Endothelial cell of umbilical vein (primary cell): ENCODE measurements at regions not wholly inside any gene's neighbourhood (a gene's known extent, or its start where the extent isn't known, plus 50 kb on each side); places are given as distances from the start of the nearest gene placed in this dataset.

Source experiments
- BruUV-seq: library from RNA; stranded (reverse); fragments of 400-500 nt; replicated peaks from 2 replicates; lab custom pipeline; 2021; lab: Mats Ljungman, UMichigan
- CTCF ChIA-PET: fragments of 300-600, 350-600 bp; sonication (Branson Sonifier 250); formaldehyde crosslinking; loops from one replicate; lab custom pipeline; 2021; ENCODE audit warnings: antibody characterized with exemption, inconsistent platforms; lab: Charles Lee
- POLR2A ChIA-PET: fragments of 300-600, 350-600 bp; sonication (Branson Sonifier 250); formaldehyde crosslinking; loops from one replicate; lab custom pipeline; 2021; ENCODE audit warnings: antibody characterized with exemption, inconsistent platforms; lab: Charles Lee
- DNase-seq: peaks from one replicate; pipeline ENCODE4 v3.0.0-alpha.2; 2011; ENCODE audit warnings: low read depth, low spot score
- FAIRE-seq: peaks from 2 replicates; lab custom pipeline; 2011; peaks lifted over from hg19 to GRCh38; lab: Jason Lieb, UNC
- H2AFZ ChIP-seq: 2 replicates; pipeline ENCODE4 v1.6.0; 2012; ENCODE audit warnings: low read depth, low read length, control low read depth, inconsistent platforms
- H3K27ac ChIP-seq: 2 replicates; pipeline ENCODE4 v1.5.1; 2011; ENCODE audit warnings: low read depth, mild to moderate bottlenecking, control low read depth, low read length, moderate library complexity; ENCODE audit not compliant: insufficient read depth
- H3K27me3 ChIP-seq, 2 experiments: 2 replicates each; pipeline versions ENCODE4 v1.6.0 to v1.6.1; 2011; ENCODE audit warnings: low read length in 2 of 2, mixed read lengths in 1 of 2; ENCODE audit not compliant: control insufficient read depth in 2 of 2, insufficient read depth in 2 of 2
- H3K36me3 ChIP-seq, 2 experiments: 2 replicates in 1 of 2; 3 replicates in 1 of 2; pipeline ENCODE4 v1.5.1; 2011; ENCODE audit warnings: low read length in 2 of 2, mild to moderate bottlenecking in 1 of 2, moderate library complexity in 1 of 2; ENCODE audit not compliant: control insufficient read depth in 2 of 2, insufficient read depth in 2 of 2; ENCODE audit errors: extremely low read depth in 1 of 2
- H3K4me1 ChIP-seq: 3 replicates; pipeline ENCODE4 v1.5.1; 2011; ENCODE audit warnings: mild to moderate bottlenecking, low read length; ENCODE audit not compliant: control insufficient read depth, insufficient read depth; ENCODE audit errors: extremely low read depth
- H3K4me2 ChIP-seq: 2 replicates; pipeline ENCODE4 v1.6.1; 2011; ENCODE audit warnings: low read length, control low read depth, mixed read lengths; ENCODE audit not compliant: insufficient read depth
- H3K4me3 ChIP-seq, 3 experiments: fragments of 200-600 bp in 1 of 3; sonication (generic), shearing (Covaris generic) in 1 of 3; replicated peaks in 1 of 3; 2 replicates each; pipeline ENCODE4 v1.5.1; 2011 to 2016; ENCODE audit warnings: control low read depth in 3 of 3, low read length in 3 of 3, mild to moderate bottlenecking in 2 of 3, inconsistent platforms in 1 of 3, low read depth in 1 of 3, moderate library complexity in 1 of 3; ENCODE audit not compliant: insufficient read depth in 1 of 3
- H3K79me2 ChIP-seq: 2 replicates; pipeline ENCODE4 v1.6.0; 2012; ENCODE audit warnings: low read length, inconsistent platforms; ENCODE audit not compliant: control insufficient read depth, insufficient read depth
- H3K9ac ChIP-seq: replicated peaks from 2 replicates; pipeline ENCODE3; 2011; ENCODE audit warnings: low read length, control low read depth; ENCODE audit not compliant: insufficient read depth; ENCODE audit errors: extremely low read depth
- H3K9me1 ChIP-seq: replicated peaks from 3 replicates; pipeline ENCODE4 v1.6.0; 2011; ENCODE audit warnings: mild to moderate bottlenecking, low read length; ENCODE audit not compliant: control insufficient read depth, insufficient read depth; ENCODE audit errors: extremely low read depth
- H3K9me3 ChIP-seq: replicated peaks from 2 replicates; pipeline ENCODE4 v1.5.1; 2012; ENCODE audit warnings: low read length, inconsistent platforms; ENCODE audit not compliant: control insufficient read depth, insufficient read depth
- H4K20me1 ChIP-seq: replicated peaks from 2 replicates; pipeline ENCODE3; 2011; ENCODE audit warnings: mild to moderate bottlenecking, low read length; ENCODE audit not compliant: control insufficient read depth, insufficient read depth; ENCODE audit errors: extremely low read depth
- CTCF ChIP-seq, 2 donors: IDR thresholded peaks; 1 replicate in 1 of 2; 2 replicates in 1 of 2; pipeline ENCODE4 v1.5.1; 2011; ENCODE audit warnings: low read length in 2 of 2, mild to moderate bottlenecking in 2 of 2, moderate library complexity in 2 of 2, control low read depth in 1 of 2, inconsistent platforms in 1 of 2, low read depth in 1 of 2; ENCODE audit not compliant: insufficient read depth in 1 of 2; ENCODE audit errors: extremely low read depth in 1 of 2
- EZH2 ChIP-seq: IDR thresholded peaks from 2 replicates; pipeline ENCODE4 v1.6.1; 2012; ENCODE audit warnings: borderline replicate concordance, low read depth, mild to moderate bottlenecking, moderate library complexity, low read length, inconsistent platforms; ENCODE audit not compliant: severe bottlenecking
- FOS ChIP-seq: IDR thresholded peaks from 2 replicates; pipeline ENCODE4 v1.6.1; 2011; ENCODE audit warnings: mild to moderate bottlenecking, low read length, moderate library complexity, borderline replicate concordance; ENCODE audit not compliant: insufficient read depth
- GATA2 ChIP-seq: IDR thresholded peaks from 2 replicates; pipeline ENCODE4 v1.7.0; 2011; ENCODE audit warnings: low read depth, mild to moderate bottlenecking, moderate library complexity, mixed read lengths, low read length; ENCODE audit not compliant: insufficient read length, insufficient read depth
- JUN ChIP-seq: IDR thresholded peaks from 2 replicates; pipeline ENCODE4 v1.6.1; 2011; ENCODE audit warnings: borderline replicate concordance, low read depth; ENCODE audit not compliant: insufficient read length, insufficient read depth
- MAX ChIP-seq: IDR thresholded peaks from 2 replicates; pipeline ENCODE4 v1.6.1; 2011; ENCODE audit not compliant: insufficient read depth, insufficient read length
- MYC ChIP-seq: IDR thresholded peaks from one replicate; pipeline ENCODE4 v1.6.1; 2011; ENCODE audit warnings: mild to moderate bottlenecking, low read depth, low read length
- POLR2A ChIP-seq: IDR thresholded peaks from 2 replicates; pipeline ENCODE4 v1.6.1; 2012; ENCODE audit warnings: low read depth, mild to moderate bottlenecking, control low read depth, low read length
- POLR2AphosphoS5 ChIP-seq: IDR thresholded peaks from 2 replicates; pipeline ENCODE4 v1.6.1; 2012; ENCODE audit warnings: low read depth, mild to moderate bottlenecking, control low read depth, low read length, moderate library complexity; ENCODE audit not compliant: insufficient read depth
- dilution Hi-C: fragments of 300-500 bp; cut with MboI; formaldehyde crosslinking; loops from one replicate; pipeline ENCODE4 v1.15.0; 2019; ENCODE audit warnings: low sequenced_read_pairs; ENCODE audit not compliant: extremely low pct_ligation_motif_present
- intact Hi-C: fragments of 100-400 bp; cut with micrococcal nuclease; formaldehyde crosslinking; loops from one replicate; pipeline ENCODE4 v1.10.0; 2022

- CTCF ChIA-PET = interaction anchor here (0.7 to 2.0 kb wide), 4 partner anchors 15 to 131 kb away, joined by 4 to 7 read pairs (median 5); no protein-coding TSS in a partner anchor
- H3K4me2 ChIP-seq = no peak overlapping the region
Measured at GRCh38 chr3:181570472-181570871, 141.3 kb upstream of the SOX2 start.

More at GRCh38 chr3:181570472-181570871, 141.3 kb upstream of the SOX2 start:
- H4K20me1 ChIP-seq = no peaks in the 10 kb centered on the region
- H3K4me3 ChIP-seq = no peak overlapping the region
- no peaks in the 10 kb centered on the region for H3K9me3 ChIP-seq
- DNase-seq (no peak), FAIRE-seq (no peak)
- no peak overlapping the region for H2AFZ ChIP-seq
- dilution Hi-C loops (no loop called here), intact Hi-C loops (no loop called here)
- H3K27me3 ChIP-seq = no peaks in the 10 kb centered on the region
- no peak for TF ChIP-seq EZH2
- TF ChIP-seq GATA2 = no peak
- no peak for TF ChIP-seq CTCF (IDR thresholded peaks at IDR 0.05; ENCODE audit: extremely low read depth in 1 of 2, insufficient read depth in 1 of 2, low read depth in 1 of 2, low read length in 2 of 2)
- TF ChIP-seq POLR2AphosphoS5 = no peak
- no peak for TF ChIP-seq POLR2A
- no peak for TF ChIP-seq JUN
- no peak for TF ChIP-seq FOS
- TF ChIP-seq MYC = no peak
- TF ChIP-seq MAX = no peak
- POLR2A ChIA-PET = no interaction called here
- no peaks in the 10 kb centered on the region for H3K79me2 ChIP-seq
- no peak overlapping the region for H3K27ac ChIP-seq
- no peaks in the 10 kb centered on the region for H3K36me3 ChIP-seq
- H3K9ac ChIP-seq = no peak overlapping the region
- H3K4me1 ChIP-seq = peaks cover 3% of the 10 kb centered on the region
- no peaks in the 10 kb centered on the region for H3K9me1 ChIP-seq
- no TSS peak for BruUV-seq
